ENCODE measurements at regions not wholly inside any gene's neighbourhood (a gene's known extent, or its start where the extent isn't known, plus 50 kb on each side); places are given as distances from the start of the nearest gene placed in this dataset.

DNA sequence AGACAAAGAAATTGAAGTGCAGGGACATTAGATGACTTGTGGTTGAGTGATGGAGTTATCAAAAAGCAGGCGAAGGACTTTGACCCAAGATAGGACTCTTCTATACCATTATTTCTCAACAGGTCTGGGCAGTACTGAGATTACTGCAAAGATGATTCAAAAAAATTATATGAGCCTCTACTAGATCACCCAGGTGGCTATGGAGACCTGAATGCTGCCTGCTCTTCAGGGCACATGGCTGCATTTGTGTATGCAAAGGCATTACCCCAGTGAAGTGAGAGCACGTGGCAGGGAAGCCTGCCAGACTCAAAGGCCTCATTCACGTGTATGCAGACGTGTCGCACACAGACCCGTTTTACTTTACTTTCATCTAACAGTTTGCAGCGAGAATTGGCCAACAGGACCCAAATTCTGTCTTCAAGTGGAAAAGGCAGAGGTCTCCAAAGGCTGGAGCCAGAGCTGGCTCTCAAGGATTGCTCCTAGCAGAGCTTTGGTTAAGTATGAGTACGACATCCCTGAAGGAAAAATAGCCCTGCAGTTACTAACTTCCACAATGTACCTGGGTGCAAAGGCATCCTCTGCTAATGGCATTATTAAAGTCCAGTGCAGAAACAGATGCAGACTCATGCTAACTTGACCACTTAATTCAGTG lies 113.8 kb upstream of the ARMC2 start:
- DNase-seq: no peak

DNA sequence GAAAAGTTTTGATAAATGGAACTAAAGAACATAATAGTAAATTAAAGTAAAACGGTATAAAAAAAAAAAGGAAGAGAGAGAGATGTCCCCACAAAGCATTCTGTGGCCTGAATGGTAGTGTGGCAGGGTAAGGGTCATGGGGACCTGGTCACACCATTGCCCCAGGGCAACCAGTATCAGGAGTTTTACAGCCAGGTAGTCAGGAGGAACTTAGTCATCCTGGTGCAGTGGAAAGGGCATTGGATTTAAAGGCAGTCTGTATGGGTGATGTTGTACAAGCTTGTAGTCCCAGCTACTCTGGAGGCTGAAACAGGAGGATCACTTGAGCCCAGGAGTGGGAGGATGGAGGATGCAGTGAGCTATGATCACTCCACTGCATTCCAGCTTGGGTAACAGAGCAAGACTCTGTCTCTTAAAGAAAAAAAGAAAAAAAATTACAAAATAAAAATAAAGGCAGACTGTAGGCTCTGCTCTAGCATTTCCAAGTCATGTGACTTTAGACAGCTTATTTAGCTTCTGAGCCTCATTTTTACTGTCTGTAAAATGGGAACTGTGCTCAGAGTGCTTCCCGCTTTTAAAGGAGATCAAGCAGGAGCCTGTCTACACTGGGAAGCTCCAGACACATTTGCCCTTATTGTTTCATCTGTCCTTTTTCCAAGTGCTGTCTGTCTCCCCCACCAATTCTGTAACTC lies 112.8 kb upstream of the ARMC2 start:
- no peak for DNase-seq

DNA sequence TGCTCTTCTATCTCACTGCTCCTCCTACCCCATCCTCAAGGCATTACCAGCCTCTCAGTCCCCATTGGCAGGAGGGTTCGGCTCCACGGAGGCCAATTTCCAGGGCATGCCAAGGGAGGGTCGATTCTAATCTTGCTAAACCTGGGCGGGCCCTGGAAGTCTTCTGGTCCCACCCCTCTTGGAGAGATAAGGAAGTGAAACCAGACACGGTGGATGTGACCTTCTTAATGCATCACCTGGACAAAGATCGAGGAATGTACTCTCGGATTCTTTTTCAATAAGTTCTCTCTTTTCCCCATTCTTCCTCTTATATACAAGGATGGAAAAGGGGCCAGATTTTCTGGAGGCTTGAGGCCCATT lies 112.2 kb upstream of the ARMC2 start:
- DNase-seq: no peak

DNA sequence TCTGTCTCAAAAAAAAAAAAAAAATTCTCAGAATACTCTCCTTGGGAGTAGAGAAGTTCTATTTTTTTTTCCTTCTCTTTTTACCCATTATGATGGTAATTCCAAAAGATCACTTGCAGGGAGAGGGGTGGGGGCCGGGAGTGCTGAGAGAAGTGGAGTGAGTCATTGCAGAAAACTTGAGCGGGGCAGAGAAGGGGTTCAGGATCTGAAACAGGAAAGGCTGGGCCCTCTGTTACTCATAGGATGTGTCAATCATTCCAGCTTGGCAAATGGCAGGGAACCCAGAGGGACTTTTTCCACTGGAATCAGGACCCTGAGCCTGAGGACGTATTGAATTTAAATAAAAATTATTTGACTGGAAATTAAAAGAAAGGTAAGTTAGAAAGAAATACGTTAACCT lies 111.4 kb upstream of the ARMC2 start:
- no peak for DNase-seq

DNA sequence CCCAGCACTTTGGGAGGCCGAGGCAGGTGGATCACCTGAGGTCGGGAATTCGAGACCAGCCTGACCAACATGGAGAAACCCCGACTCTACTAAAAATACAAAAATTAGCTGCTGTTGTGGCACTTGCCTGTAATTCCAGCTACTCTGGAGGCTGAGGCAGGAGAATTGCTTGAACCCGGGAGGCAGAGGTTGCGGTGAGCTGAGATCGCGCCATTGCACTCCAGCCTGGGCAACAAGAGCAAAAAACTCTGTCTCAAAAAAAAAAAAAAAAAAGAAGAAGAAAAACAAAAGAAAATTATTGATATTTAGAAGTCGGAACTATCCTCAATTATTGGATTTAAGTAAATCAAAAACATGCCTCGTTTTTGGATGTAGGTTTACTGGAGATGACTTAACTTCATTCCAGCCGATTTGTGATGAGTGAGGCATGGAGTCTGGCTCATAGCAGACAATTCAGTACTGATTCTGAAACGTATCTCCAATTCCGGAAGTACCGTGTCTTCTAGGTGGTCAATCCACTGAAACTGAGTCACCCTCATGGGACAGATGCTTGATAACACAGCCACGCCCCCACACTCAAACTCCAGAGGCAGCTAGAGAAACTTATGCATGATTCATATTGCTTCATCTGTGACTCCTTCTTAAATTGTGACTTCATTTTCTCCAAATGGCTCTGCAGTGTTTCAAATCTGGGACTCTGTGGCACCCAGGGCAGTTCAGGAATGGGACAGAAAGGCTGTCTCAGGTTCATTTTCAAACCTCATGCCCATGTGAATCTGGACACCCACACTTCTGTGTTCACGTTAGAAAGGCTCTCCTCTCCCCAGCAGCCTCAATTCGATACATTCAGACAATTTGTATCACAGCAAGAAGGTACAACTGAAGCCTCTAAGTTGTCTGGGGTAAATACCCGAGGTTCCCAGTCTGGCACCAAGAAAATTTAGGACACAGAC lies 110.4 kb upstream of the ARMC2 start:
- DNase-seq: peak; percentile 64

DNA sequence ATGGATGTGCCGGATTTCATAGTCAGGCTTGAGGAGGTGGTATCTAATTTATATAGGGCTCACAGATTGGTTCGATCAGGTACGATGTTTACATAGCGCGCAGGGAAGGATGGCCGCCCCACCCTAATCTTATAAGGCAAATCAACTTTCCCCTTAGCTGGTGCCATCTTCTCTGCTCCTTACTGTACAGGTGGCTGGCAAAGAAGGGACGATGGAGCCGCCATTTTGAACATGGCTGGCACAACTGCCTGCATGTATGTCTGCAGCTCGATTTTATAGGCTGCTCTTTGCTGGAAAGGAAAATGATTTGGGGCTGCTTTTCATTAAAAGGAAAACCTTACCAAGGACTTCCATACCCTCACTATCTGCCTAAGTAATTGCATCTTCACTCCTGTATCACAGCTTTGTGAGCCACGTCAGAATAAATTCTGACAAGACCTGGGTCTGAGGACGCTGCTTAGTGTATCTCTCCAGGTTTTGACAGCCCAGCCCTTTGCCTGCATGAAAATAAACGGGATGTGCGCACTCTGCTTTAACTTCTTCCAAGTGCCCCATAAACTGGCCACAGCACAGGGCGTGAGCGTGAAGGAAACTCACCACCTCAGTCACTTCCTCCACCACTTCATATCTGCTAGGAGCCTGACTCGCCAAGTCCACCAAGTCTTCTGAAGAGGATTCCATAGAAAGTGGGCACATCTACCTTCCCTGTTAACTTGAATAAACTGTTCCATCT lies 109.4 kb upstream of the ARMC2 start:
- no peak for DNase-seq

DNA sequence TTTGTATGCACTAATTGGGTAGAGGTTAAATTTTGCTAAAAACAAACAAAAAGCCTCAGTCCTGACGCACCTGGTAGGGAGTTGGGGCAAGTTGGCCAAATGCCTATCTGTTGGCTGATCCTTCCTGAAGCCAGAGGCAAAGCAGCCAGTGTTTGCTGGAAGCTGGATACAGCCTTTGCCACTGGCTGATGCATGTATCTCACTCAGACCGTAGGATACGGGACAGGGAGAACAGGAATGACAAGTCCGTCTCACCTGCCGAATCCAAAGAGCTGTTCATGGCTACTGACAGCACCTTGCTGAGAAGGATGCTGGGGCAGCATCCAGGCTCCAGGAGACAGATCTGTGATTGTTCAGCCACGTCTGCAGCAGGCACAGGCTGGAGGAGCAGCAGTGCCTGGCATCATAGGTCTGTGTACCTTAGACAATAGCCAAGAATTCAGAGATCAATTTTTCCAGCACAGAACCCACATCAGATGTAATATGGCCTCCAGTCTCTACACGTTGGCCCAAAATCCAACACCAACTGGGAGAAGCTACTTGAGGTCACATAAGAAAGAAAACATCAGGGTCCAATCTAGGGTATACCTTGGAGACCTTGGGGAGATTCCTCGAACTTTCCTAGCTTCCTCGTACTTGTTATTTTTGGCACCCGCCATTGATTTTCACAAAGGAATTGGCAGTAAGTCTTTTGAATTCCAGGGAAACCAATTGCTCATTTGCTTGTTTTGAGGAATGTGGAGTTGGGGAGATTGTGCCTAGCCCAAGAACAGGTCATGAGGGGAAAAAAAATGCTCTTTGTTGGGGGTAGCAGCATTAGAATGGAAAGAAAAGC lies 108.5 kb upstream of the ARMC2 start:
- DNase-seq: no peak

DNA sequence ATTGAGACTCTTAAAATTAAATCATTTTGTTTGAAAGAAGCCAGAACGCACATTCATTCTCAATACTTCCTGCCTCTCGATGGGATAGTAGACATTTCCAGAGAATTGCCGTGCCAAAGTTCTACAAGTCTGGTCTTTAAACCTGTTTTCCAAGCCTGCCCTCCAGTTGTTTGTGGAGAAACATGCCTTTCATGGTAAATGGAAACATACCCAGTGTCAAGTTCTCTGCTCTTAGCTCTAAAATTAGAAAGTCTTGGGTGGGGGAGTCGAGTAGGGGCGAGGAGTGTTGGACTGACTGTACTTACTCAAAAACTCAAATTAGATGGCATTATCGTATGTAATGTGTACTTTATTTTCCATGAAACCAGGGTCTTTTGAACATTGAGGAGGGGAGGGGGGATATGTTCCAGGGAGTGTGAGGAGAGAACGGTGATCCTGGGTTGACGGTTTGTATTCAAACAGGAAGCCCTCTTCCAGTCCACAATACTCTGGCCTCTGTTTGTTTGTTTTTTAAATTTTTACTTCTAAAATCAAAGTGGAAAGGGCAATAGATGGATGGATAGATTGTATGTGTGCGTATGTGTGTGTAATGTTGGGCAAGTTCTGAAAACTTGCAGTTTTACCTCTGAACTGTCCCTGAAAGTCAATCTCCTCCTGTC lies 106.8 kb upstream of the ARMC2 start:
- DNase-seq: no peak

DNA sequence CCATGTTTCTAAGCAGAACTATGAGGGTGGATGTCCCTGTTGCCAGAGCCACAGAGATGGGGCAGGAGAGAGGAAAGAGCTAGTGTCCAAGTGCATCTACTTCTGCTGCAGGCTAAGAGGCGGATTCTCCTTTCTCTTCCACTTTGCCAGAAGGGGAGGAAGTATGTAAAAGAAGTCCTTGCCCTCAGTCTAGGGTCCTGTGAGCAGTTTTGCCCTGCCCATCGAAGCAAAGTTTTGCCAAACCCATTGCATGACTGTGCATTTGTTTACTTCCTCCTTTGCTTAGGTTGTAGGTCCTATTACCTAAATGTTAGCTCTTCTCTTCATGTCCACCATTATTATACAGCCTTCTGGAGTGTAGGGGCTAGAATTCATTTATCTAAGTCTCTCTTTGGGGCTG lies 106.2 kb upstream of the ARMC2 start:
- DNase-seq: no peak

DNA sequence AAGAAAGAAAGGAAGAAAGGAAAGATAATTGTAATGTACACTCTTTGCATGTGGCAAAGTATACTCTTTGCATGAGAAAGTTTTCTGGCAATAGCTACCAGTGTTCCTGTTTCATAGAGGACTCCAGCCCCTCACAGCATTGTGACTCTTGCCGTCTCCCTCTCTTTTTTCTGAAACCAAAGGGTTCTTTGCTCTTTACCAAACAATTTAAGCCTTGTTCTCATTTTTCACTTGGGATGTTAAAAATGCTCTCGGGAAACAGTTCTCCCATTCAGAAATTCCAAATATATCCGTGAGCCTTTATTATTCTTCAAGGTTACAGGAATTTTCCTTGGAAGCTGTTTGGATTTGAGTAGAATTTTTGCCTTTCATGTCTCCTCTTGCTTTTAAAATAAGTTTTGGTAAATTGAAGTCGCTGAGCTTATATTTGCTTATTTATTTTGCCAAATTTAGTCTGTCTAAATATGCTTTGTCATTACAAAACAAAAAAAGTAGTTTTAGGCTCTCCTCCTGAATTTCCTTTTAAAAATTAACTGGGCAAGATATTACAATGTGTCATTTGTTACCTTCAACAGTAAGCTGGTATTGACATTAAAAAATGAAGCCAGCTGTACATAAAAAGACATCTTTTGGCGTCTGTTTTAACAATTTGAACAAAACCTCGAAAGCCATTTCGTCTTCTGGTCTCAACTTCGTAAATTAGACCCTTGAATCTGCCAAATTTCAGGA lies 103.8 kb upstream of the ARMC2 start:
- DNase-seq: no peak

DNA sequence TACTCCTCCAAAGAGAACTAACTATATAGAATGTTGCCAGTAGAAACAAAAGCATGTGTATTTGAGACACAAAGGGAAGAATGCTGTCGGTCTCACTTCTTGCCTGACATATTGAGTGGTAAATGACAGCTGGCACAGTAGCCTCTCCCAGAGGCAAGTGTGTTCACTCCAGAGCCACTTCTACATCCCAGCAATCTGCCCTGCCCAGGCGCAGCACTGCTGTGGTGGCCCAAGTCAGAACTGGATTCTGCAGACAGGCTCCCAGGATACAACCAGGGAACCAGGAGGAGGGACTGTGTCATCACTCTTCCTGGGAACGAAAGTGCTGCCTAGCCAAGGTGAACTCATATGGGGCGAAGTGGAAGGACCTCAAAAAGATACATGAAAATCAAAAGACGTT lies 103.2 kb upstream of the ARMC2 start:
- no peak for DNase-seq

DNA sequence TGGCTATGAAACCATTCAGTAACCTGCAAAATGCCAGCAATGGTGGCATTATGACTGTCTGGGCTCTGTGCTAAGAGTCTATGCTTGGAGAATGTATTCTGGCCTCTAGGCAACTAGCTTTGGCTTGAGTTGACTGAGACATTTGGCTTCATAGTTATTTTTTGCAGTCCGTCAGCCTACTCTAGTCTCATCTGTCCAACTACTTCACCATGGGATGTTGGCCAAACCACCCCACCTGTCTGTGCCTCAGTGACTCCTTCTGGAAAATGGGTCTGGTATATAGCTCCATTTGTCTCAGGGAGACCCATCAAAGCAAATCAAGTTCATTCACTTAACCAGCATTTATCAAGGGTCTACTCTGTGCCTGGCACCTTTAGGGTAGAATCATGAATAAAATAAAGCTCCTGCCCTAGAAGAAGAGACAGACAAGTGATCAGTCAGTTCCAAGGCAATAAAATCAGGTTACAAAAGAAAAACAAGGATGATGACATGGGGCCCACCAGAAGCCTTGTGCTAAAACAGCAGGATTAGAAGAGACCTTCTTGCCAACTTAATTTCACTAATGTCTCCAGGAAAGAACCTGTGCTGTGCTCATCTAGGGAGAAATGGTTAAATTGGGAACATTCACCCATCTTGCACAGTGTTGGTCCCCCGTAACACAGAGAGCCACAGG lies 102.4 kb upstream of the ARMC2 start:
- DNase-seq: no peak

DNA sequence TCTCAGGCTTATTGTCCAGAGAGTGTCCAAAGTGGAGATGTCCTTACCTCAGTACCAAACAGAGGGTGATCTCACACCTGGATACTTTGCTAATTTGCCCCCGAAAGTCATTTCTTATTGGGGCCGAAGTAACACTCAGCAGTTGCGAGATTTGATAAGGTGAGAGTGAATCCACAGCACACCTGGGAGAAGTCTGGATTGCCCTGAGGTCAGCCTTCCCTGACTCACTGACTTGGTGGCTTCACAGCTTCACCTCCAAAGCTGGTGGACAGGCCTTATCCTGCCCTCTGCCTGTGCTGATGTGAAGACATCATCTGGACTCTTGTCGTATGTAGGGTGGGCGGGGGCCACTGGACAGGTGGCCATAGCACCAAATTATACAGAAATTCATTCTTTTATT lies 101.9 kb upstream of the ARMC2 start:
- DNase-seq: no peak

DNA sequence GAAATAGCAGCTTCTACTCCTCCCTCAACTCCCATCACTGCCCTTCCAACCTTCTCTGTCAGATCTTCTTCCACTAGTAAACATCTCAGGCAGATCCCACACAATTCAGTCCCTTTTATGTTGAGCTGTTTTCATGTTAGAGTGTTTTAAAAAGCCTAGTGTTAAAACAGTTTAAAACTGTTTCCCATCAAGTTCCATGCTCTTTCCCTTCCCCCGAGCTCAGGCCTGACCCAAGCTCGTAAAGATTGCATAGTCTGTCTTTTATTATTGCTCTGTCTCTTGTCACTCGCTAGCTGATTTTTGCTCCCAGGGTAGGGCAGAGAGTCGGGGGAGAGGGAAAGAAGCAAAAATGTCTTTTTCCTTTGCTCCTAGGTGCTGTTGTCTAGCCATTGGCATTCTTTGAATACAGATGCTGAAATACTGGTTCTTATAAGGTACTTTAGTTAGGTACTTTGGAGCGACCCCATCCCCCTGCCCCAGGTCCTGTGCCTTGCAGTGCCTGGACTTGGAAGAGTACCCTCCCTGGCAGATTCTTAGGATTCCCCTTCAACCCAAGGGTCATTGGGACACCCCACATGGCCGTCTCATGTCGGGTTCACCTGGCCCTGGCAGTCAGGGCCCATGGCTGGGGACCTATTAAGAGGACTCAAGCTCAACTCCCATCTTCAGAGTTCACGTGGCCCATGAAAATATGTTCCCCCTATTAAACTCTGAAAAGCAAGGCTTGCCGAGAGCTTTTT lies 101.2 kb upstream of the ARMC2 start:
- DNase-seq: no peak

DNA sequence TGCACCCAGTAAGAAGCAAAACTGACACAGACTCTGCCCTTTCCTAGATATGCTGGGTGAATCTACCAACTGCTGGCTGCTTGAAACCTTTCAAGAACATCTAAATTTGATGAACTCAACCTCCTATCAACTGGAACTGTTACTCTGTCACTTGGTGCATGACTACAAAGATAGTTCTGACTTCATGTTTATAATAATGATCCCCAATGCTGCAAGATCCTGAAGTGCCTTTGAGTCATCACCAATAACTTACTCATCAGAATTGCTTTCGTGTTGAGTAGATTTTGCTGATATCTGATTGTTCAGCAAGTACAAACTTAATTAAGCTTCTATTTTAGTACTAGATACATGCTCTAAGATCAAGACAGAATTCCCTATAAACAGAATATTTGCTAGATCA lies 100.2 kb upstream of the ARMC2 start:
- DNase-seq: no peak

DNA sequence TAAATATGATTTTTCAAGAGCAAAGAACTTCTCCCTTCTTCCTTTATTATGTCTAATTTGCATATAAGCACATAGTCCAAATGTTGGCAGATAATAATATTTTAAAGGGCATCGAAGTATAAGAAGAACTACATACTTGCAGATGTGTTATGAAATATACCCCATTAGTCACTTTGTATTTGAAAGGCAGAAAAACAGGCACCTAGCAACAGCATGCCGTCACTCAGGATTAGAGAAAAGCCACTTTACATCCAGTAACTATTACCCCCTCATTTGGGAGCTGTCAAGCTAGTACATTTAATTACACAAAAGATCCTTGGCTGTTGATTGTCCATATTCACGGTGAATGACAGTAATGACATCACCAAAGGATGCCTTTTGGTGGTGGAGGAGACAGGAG lies 99.3 kb upstream of the ARMC2 start:
- no peak for DNase-seq

DNA sequence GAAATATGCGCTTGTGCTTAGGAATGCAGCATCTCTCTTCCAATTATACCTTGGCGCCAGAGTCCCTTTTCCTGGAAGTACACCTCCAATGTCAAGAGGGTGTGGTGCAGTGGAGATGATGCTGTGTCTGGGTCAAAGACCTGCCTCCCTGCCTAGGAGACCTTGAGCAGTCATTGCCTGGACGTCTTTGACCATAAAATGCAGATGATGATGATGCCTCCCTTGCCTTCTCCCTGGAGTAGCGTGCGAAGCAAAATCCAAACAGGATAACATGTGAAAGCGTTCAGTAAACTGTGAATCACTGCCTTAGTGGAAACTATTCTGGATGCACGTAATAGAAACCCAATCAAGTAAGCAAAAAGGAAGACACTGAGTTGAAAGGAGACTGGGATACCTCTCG lies 97.4 kb upstream of the ARMC2 start:
- DNase-seq: no peak

DNA sequence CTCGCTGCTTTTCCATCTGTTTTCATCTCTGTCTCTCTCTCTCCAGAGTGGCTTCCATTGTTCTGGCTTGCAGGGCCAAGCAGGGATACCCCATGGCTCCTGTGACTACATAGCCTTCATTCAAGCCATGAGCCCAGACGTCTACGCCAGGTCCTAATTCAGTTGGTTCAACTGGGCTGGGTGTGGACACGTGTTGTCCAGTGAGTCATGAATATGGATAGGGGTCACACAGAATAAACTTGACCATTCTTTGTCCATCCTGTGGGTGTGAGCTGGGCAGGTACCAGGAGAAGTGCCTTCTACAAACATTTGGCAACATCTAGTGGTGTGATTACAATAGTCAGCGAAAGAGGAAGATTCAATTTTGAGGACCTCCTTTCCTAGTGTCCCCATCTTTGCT lies 96.9 kb upstream of the ARMC2 start:
- no peak for DNase-seq

DNA sequence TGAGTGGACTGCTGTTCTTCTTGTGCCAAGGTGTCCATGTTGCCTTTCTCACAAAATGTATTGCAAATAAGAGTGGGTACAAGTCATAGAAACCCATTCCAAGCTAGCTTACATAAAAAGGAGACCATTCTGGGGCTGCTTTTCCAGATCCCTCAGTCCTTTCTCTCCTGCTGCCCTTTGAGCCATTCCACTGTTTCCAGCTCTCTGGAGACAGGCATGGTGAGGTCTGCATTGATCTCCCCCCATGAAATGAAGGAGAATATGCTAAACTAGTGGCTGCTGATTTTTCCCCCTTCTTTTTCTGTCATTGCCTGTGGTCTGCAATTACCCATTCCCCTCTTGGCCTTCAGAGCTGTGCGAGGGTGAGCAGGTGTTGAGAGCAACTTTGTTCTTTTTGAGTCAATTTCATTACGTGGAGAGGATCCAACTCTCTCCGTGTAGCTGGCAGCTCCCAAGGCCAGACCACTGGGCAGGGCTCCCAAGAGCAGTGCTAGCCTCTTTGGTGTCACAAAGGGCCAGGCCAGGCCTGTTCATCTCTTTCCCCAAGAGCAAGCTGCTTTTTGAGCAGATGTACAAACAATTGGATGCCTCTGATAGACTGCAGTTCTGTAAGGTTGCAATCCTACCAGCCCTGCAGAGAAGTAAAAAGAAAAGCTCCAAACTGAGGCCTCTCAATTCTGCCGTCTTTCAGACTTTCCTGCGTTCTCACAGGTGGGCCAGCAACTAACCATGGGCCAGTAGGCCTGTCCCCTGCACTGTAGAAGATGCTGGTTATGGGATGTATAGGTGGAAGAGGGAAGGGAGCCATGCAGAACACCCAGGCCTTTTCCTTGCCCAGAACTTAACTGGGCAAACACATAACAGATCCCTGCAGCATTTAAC lies 96.1 kb upstream of the ARMC2 start:
- DNase-seq: no peak

Measured in activated effector memory CD4-positive, alpha-beta T cell treated with anti-CD3 and anti-CD28 coated beads, Interleukin-2, amount 50 U/mL, for 16 hours (primary cell).